SK-N-SH (cell line): ENCODE measurements at regions not wholly inside any gene's neighbourhood (a gene's known extent, or its start where the extent isn't known, plus 50 kb on each side); places are given as distances from the start of the nearest gene placed in this dataset.
"Not testable (repeated sequence)": the region's sequence is repeated elsewhere in the genome, so short reads cannot be mapped to it uniquely, and the experiment has no call there.

Experiments
- CTCF ChIA-PET: fragments of 300-600, 350-600 bp; formaldehyde crosslinking; extraction: SDS; loops from one replicate; lab custom pipeline; 2021; lab: Yijun Ruan, JAX
- POLR2A ChIA-PET: fragments of 350-600 bp; sonication (Branson Sonifier 250); formaldehyde crosslinking; extraction: SDS; loops from one replicate; lab custom pipeline; 2020; ENCODE audit warnings: antibody characterized with exemption, inconsistent platforms; lab: Yijun Ruan, JAX
- DNase-seq: peaks from one replicate; pipeline ENCODE4 v3.0.0; 2012
- H2AFZ ChIP-seq: fragments of 200-600 bp; sonication (generic); 2 replicates; pipeline ENCODE4 v1.8.1; 2016; ENCODE audit warnings: antibody characterized with exemption, mild to moderate bottlenecking, low read depth
- H3F3A ChIP-seq: fragments of 200-600 bp; sonication (generic); replicated peaks from 2 replicates; pipeline ENCODE3; 2016; ENCODE audit warnings: antibody characterized with exemption, mild to moderate bottlenecking; ENCODE audit not compliant: insufficient read depth
- H3K27ac ChIP-seq, 2 experiments: fragments of 200-500 bp in 1 of 2; fragments of 200-600 bp in 1 of 2; sonication (Bioruptor generic) in 1 of 2; sonication (generic), shearing (Covaris generic) in 1 of 2; 2 replicates each; pipeline versions ENCODE4 v1.5.1 to v1.6.1; 2014 to 2016; ENCODE audit warnings: low read depth in 2 of 2, inconsistent platforms in 1 of 2, low read length in 1 of 2, mild to moderate bottlenecking in 1 of 2, mixed read lengths in 1 of 2
- H3K27me3 ChIP-seq: fragments of 200-600 bp; sonication (generic), shearing (Covaris generic); 2 replicates; pipeline ENCODE4 v1.6.1; 2016; ENCODE audit warnings: mixed run types; ENCODE audit not compliant: insufficient read depth
- H3K36me3 ChIP-seq, 2 experiments: fragments of 200-500 bp in 1 of 2; fragments of 200-600 bp in 1 of 2; sonication (Bioruptor generic) in 1 of 2; sonication (generic) in 1 of 2; replicated peaks in 1 of 2; 2 replicates each; pipeline versions ENCODE3 to v1.5.1; 2014 to 2016; ENCODE audit warnings: low read length in 1 of 2, mild to moderate bottlenecking in 1 of 2; ENCODE audit not compliant: insufficient read depth in 2 of 2, control insufficient read depth in 1 of 2
- H3K4me1 ChIP-seq, 2 experiments: fragments of 200-500 bp in 1 of 2; fragments of 200-600 bp in 1 of 2; sonication (Bioruptor generic) in 1 of 2; sonication (generic), shearing (Covaris generic) in 1 of 2; 2 replicates each; pipeline versions ENCODE4 v1.5.1 to v1.6.1; 2014 to 2016; ENCODE audit warnings: low read depth in 1 of 2, low read length in 1 of 2, mixed run types in 1 of 2; ENCODE audit not compliant: insufficient read depth in 2 of 2, control insufficient read depth in 1 of 2
- H3K4me2 ChIP-seq: fragments of 200-600 bp; sonication (generic), shearing (Covaris generic); 2 replicates; pipeline ENCODE4 v1.6.1; 2017; ENCODE audit warnings: mixed run types
- H3K4me3 ChIP-seq, 2 experiments: fragments of 200-500 bp in 1 of 2; fragments of 200-600 bp in 1 of 2; sonication (Bioruptor generic) in 1 of 2; sonication (generic), shearing (Covaris generic) in 1 of 2; 2 replicates each; pipeline versions ENCODE4 v1.5.1 to v1.8.1; 2014 to 2016; ENCODE audit warnings: low read depth in 2 of 2, inconsistent platforms in 1 of 2, low read length in 1 of 2, mild to moderate bottlenecking in 1 of 2, mixed read lengths in 1 of 2, moderate library complexity in 1 of 2
- H3K79me2 ChIP-seq: fragments of 200-600 bp; sonication (generic); 2 replicates; pipeline ENCODE4 v1.8.1; 2017; ENCODE audit warnings: mild to moderate bottlenecking; ENCODE audit not compliant: insufficient read depth
- H3K9ac ChIP-seq: fragments of 200-600 bp; sonication (generic); 2 replicates; pipeline ENCODE4 v1.6.1; 2017; ENCODE audit warnings: mixed run types
- H3K9me2 ChIP-seq: fragments of 200-600 bp; sonication (generic); 2 replicates; pipeline ENCODE4 v1.6.1; 2017; ENCODE audit warnings: mixed run types
- H3K9me3 ChIP-seq: fragments of 200-600 bp; sonication (generic); 2 replicates; pipeline ENCODE4 v1.6.1; 2017; ENCODE audit warnings: mixed run types, mild to moderate bottlenecking, moderate library complexity
- H4K20me1 ChIP-seq: fragments of 200-600 bp; sonication (generic); 2 replicates; pipeline ENCODE4 v1.6.1; 2017; ENCODE audit warnings: mild to moderate bottlenecking, mixed run types; ENCODE audit not compliant: insufficient read depth
- CHD2 ChIP-seq: fragments of 150-350 bp; IDR thresholded peaks from 2 replicates; pipeline ENCODE4 v1.6.1; 2018; ENCODE audit warnings: low read length; ENCODE audit not compliant: partially characterized antibody
- CTCF ChIP-seq: fragments of 200-600 bp; sonication (generic); IDR thresholded peaks from 2 replicates; pipeline ENCODE4 v1.6.1; 2017; ENCODE audit warnings: antibody characterized with exemption, mild to moderate bottlenecking, moderate library complexity
- EP300 ChIP-seq, 2 experiments: IDR thresholded peaks; 2 replicates each; pipeline versions ENCODE4 v1.4.0 to v1.6.1; 2012; ENCODE audit warnings: borderline replicate concordance in 1 of 2, low read depth in 1 of 2, low read length in 1 of 2
- EZH2phosphoT487 ChIP-seq: fragments of 200-600 bp; sonication (generic); IDR thresholded peaks from 2 replicates; pipeline ENCODE4 v1.6.1; 2017; ENCODE audit warnings: low read depth, mixed run types, mild to moderate bottlenecking, antibody characterized with exemption, moderate library complexity, borderline replicate concordance
- FOXM1 ChIP-seq: IDR thresholded peaks from 2 replicates; pipeline ENCODE4 v1.4.0; 2012; ENCODE audit warnings: low read depth, mild to moderate bottlenecking
- GATA2 ChIP-seq: sonication (generic); formaldehyde crosslinking; IDR thresholded peaks from 2 replicates; pipeline ENCODE4 v1.5.0; 2020; ENCODE audit warnings: mild to moderate bottlenecking, missing genetic modification reagents
- JUND ChIP-seq: IDR thresholded peaks from 2 replicates; pipeline ENCODE4 v1.4.0; 2012
- NFIC ChIP-seq: IDR thresholded peaks from 2 replicates; pipeline ENCODE4 v1.4.0; 2012; ENCODE audit warnings: borderline replicate concordance
- NRF1 ChIP-seq: IDR thresholded peaks from 2 replicates; pipeline ENCODE4 v1.6.1; 2012; ENCODE audit warnings: low read depth, mild to moderate bottlenecking, low read length
- RAD21 ChIP-seq: IDR thresholded peaks from 2 replicates; pipeline ENCODE4 v1.6.1; 2012; ENCODE audit warnings: mild to moderate bottlenecking, low read length
- RCOR1 ChIP-seq: fragments of 150-350 bp; IDR thresholded peaks from 2 replicates; pipeline ENCODE4 v1.6.1; 2017; ENCODE audit warnings: antibody characterized with exemption, low read length
- RFX5 ChIP-seq: IDR thresholded peaks from 2 replicates; pipeline ENCODE4 v1.6.1; 2012; ENCODE audit warnings: mild to moderate bottlenecking, improper control_type of control experiment, low read length
- SMC3 ChIP-seq: IDR thresholded peaks from 2 replicates; pipeline ENCODE4 v1.6.1; 2012; ENCODE audit warnings: low read depth, low read length, improper control_type of control experiment
- TCF12 ChIP-seq: IDR thresholded peaks from 2 replicates; pipeline ENCODE4 v1.4.0; 2012
- USF2 ChIP-seq: fragments of 150-350 bp; IDR thresholded peaks from 2 replicates; pipeline ENCODE4 v1.6.1; 2017; ENCODE audit warnings: antibody characterized with exemption, low read length, low read depth, borderline replicate concordance
- YY1 ChIP-seq: IDR thresholded peaks from 2 replicates; pipeline ENCODE4 v1.4.0; 2012; ENCODE audit warnings: low read depth, mild to moderate bottlenecking
- WGBS: methylation state at CpG from one replicate; pipeline ENCODE4 v1.1.6; 2017; ENCODE audit warnings: low lambda C conversion rate; 5-methylcytosine and 5-hydroxymethylcytosine counted together

DNA sequence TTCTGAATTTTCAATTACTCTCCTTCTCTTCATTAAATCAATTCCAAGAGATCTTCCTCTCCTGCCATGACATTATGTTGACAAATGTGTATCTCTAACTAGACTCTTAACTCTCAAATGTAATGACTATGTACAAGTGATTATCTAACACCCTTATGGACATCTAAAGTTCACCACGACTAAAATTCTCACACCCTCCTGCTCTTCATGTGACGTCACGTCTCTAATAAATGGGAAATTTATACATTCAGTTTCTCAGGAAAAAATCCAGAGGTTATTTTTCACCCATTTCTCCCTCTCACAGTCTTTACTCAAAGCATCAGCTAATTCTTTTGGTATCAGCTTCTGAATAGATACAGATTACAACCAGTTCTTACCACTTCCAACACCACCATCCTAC is 237.5 kb upstream of the EPHA6 start:
- Histone ChIP-seq H3F3A (no peaks in the 10 kb centered on the region), H3K27ac (no peak overlapping the region), H3K4me2 (no peak overlapping the region), H3K79me2 (no peaks in the 10 kb centered on the region), H3K4me3 (no peak overlapping the region), H2AFZ (no peak overlapping the region), H3K9me3 (no peaks in the 10 kb centered on the region), H3K27me3 (no peaks in the 10 kb centered on the region), H3K9ac (no peak overlapping the region), H4K20me1 (no peaks in the 10 kb centered on the region), H3K9me2 (no peaks in the 10 kb centered on the region), H3K4me1 (no peaks in the 10 kb centered on the region), H3K36me3 (no peaks in the 10 kb centered on the region)
- ChIA-PET CTCF (no interaction called here), POLR2A (no interaction called here)
- no peak for DNase-seq
- TF ChIP-seq CHD2: no peak
- TF ChIP-seq RCOR1: no peak
- TF ChIP-seq TCF12: no peak
- no peak for TF ChIP-seq GATA2 (CRISPR knock-in tag)
- TF ChIP-seq FOXM1: no peak
- TF ChIP-seq NRF1: no peak
- TF ChIP-seq YY1: no peak
- no peak for TF ChIP-seq USF2
- 3% methylated on average over 3 of the region's 3 CpGs for WGBS

DNA sequence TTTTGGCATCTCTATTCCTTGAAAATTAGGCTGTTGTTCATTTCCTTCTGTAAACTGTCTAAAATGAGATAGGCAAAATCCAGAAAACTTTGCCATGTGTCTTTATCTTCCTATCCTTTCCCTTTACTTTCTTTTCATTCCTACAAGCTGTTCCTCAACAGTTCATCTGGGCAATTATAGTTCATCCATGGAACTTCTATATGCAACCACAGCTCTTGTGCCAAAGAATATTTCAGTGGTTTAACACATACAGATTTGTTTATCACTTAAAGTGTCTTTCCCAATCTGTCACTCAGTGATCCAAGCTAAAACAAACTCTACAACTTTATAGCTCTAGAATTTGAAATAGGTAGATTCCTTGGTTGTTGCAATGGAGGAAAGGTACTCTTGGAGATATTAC is 230.3 kb upstream of the EPHA6 start:
- Histone ChIP-seq H4K20me1 (no peaks in the 10 kb centered on the region), H3K9me3 (no peaks in the 10 kb centered on the region), H3K9me2 (no peaks in the 10 kb centered on the region), H3F3A (no peaks in the 10 kb centered on the region), H2AFZ (no peak overlapping the region), H3K27me3 (no peaks in the 10 kb centered on the region), H3K9ac (no peak overlapping the region), H3K27ac (no peak overlapping the region), H3K36me3 (no peaks in the 10 kb centered on the region), H3K79me2 (no peaks in the 10 kb centered on the region), H3K4me2 (no peak overlapping the region), H3K4me3 (no peak overlapping the region), H3K4me1 (no peaks in the 10 kb centered on the region)
- ChIA-PET POLR2A (no interaction called here), CTCF (no interaction called here)
- TF ChIP-seq JUND (no peak), EZH2phosphoT487 (no peak), RFX5 (no peak), RAD21 (no peak), CTCF (no peak), YY1 (no peak), FOXM1 (no peak), CHD2 (no peak), SMC3 (no peak), NFIC (no peak), TCF12 (no peak), EP300 (IDR thresholded peaks at IDR 0.05; ENCODE audit: borderline replicate concordance in 1 of 2, low read depth in 1 of 2, low read length in 1 of 2) (no peak)
- no peak for DNase-seq

- H3K4me2 ChIP-seq, H3K9me2 ChIP-seq, H3K9ac ChIP-seq, H3K9me3 ChIP-seq, CTCF ChIA-PET, DNase-seq, H4K20me1 ChIP-seq, H3K4me1 ChIP-seq, POLR2A ChIA-PET, H2AFZ ChIP-seq, H3K27me3 ChIP-seq, H3K79me2 ChIP-seq, H3K27ac ChIP-seq, H3K4me3 ChIP-seq, H3F3A ChIP-seq, H3K36me3 ChIP-seq: not testable (repeated sequence)
- WGBS: 4% methylated on average over 4 of the region's 6 CpGs
Observed at GRCh38 chr3:96606865-96607264, 207.5 kb upstream of the EPHA6 start.
